HG03159 (cell line): ENCODE measurements at regions not wholly inside any gene's neighbourhood (a gene's known extent, or its start where the extent isn't known, plus 50 kb on each side); places are given as distances from the start of the nearest gene placed in this dataset.

ENCODE experiments used
- ATAC-seq: cut with Tn5 transposase; IDR thresholded peaks from one replicate; pipeline ENCODE4 v1.9.1; 2021; ENCODE audit warnings: mild to moderate bottlenecking, moderate library complexity; ENCODE audit not compliant: unreplicated experiment

DNA sequence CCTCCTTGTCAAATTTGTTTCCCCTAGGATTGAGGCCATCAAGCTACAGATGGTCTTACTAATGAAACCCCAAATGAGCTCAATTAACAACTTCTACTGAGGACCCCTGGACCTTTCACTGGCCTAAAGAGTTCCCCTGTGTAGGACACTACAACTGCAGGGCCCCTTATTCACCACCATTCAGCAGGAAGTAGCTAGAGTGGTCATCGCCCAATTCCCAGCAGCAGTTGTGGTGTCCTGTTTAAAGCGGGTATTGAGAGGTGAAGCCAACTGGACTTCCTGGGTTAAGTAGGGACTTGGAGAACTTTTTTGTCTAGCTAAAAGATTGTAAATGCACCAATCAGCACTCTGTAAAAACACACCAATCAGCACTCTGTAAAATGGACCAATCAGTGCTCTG lies 1466.9 kb downstream of the KCNT2 start:
- ATAC-seq, result no peak

DNA sequence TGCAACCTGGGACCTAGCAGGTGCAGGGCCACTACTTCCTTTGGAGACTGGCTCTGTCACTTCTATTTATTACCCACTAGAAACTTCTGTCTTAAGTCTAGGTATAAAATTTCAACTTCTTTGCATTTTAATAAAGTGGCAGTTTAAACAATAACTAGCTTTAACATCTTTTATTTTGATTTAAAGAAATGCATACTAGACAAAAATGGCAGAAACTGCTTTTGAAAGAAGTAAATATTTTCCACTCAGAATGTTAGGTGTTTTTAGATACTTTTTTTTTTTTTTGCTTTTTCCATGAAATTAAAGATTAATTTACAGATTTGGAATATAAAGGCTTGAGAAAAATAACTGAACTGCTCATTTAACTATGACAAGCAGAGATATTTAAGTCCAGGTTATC lies 1477.6 kb downstream of the KCNT2 start:
- no peak for ATAC-seq

DNA sequence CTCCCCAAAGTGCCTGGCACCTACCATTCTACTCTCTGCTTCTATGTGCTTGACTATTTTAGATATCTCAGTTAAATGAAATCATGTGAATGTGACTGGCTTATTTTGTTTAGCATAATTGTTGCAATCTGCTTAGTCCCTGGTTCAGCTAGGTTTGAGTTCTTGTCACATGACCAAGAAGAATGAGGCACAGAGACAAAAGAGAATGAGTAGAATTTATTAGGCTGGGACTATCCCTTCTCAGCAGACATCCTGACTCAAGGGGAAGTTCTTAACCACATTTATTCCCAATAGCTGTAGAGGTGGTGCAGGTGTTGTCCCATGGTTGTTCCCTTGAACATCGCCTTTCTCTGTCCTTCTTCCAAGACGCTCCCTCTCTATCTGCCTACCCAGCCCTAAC lies 1485.7 kb downstream of the KCNT2 start:
- ATAC-seq, result no peak

DNA sequence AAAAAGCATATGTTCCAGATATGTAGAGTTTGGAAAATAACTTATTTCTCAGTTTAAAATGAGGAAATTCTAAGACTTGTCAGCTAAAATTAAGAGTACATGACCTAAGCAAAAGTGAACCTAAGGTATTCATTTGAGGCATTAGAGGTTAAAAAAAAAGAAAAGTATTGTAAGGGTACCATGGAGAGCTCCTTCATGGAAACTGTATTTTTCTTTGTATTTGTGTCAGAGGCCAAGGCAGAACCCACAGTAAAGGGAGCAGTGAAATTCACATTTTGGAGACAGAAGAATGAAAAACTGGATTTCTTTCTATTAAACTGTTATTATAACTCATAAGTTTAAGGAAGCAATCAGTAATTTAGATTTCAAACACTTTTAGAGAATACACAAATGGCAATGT lies 1494.8 kb downstream of the KCNT2 start:
- ATAC-seq, result no peak

DNA sequence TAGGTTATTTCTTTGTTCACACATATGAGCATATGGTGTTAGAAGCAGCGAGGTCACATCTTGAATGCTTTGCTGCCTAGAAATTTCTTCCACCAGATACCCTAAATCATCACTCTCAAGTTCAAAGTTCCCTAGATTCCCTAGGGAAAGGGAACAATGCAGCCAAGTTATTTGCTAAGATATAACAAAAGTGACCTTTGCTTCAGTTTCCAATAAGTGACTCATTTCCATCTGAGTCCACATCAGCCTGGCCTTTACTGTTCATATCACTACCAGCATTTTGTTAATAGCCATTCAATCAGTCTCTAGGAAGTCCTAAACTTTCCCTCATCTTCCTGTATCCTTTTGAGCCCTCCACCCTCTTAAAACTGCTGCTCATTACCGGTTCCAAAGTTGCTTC lies 1502.5 kb downstream of the KCNT2 start:
- no peak for ATAC-seq

DNA sequence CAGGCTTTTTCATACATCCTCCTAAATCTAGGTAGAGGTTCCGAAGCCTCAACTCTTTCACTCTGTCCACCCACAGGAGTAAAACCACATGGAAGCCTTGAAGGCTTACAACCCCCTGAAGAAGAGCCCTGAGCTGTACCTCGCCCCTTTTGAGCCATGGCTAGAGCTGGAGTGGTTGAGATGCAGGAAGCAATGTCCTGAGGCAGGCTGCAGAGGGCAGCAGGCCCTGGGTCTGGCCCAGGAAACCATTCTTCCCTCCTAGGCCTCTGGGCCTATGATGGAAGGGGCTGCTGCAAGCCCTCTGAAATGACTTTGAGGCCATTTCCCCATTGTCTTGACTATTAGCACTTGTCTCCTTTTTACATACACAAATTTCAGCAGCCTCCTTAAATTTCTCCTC lies 1503.0 kb downstream of the KCNT2 start:
- ATAC-seq, result no peak

DNA sequence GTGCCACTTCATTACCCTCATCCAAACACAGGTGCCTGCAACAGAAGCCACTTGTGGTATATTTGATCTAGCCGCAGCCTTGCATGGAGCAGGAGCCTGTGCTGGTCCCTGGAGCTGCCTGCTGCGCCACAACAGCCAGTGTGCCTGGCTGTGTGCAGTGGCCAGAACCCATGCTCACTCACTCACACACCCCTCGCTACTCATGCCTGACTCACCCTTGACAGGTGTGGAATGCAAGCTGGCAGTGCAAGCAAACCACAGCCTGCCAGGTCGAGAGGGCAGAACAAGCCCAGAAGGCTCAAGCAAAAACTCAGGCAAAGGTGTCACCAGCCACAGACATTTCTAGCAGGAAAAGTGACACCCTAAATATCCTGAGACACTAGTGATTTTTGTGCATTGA lies 1510.9 kb downstream of the KCNT2 start:
- no peak for ATAC-seq

DNA sequence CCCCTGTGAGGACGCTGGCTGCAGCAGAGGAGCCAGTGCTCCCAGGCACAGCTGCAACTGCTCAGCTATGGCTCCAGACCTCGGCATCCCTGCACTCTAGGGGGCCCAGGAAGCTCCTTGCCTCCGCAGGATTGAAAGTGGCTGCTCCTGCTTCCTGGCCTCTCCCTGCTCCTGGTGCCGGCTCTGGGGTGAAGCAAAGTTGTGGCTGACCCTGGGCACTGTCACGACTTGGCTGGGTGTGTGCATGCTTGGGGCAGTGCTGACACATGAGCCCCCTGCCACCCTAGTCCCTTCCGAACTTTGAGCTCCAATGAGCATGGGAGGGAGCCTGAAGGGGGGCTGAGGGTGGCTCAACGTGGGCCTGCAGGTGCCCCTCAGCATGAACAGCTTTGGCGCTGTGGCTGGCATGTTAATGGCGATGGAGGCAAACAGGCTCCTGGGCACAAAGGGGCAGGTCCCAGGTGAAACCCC lies 1512.2 kb downstream of the KCNT2 start:
- ATAC-seq, result no peak

DNA sequence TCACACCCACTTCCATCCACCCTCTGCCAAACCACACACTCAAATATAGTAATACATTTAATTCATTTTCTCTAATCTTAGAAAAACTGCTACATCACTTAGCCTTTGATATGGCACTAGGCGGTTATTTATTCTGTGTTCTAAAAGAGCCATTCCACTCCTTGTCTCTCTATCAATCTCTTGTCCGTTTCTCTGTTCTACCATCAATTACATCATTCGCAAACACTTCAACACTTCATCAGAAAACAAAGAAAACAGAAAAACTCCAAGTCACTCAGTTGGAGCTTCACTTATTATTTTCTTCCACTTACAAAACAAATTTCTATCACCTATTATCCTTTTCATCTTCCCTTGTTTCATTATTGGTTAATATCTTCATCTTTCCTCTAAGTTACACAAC lies 1523.0 kb downstream of the KCNT2 start:
- no peak for ATAC-seq

DNA sequence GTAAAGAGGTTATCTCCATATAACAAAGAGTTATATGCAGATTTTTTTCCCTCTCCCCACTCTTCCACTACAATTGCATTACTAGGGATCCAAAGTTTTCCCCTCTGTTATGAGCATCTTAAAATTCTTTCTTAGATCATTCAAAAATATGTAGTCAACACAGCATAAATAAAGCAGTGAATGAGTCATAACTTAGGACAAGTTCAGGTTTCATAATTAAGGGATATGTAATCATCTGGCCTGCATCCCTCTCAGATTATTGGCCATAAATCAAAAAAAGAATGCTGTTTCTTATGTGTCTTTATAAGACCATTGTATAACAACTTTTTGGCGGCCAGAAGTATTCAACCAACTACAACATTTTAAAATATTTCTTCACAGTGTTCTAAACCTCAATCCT lies 1526.1 kb downstream of the KCNT2 start:
- ATAC-seq, result no peak

DNA sequence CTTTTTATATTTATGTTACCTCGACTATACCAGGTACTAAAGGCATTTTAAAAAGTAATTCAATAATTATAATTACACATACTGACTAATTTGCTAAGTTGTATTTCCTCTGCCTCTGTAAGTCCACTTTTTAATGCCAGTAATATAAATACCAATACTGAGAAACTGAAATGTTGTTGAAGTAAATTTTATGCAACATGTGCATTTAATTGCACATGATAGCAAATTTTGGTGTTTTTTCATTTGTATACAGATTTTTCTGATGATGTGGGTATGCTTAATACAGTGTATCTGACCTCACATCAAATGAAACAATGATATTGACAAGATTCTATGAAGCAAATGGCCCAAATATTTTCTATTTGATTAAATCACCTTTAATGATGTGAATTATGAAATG lies 1531.6 kb downstream of the KCNT2 start:
- no peak for ATAC-seq

DNA sequence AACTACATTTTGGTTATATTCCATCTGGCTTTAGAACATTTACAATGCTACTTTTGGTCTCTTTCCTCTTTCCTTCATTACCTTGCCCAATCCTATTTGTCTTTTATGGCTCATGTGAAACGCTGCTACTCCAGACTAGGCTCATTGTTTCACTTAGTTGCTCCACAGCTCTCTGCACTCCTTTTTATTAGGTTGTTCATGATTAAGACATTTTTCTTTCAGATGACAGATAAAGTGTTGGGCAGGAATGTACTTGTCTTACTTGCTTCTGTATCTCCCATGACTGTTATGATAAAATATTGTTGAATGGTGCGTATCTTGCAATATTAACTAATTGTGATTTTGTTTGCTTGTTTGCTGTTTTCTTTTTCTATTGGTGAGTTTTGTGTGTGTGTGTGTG lies 1532.3 kb downstream of the KCNT2 start:
- no peak for ATAC-seq

DNA sequence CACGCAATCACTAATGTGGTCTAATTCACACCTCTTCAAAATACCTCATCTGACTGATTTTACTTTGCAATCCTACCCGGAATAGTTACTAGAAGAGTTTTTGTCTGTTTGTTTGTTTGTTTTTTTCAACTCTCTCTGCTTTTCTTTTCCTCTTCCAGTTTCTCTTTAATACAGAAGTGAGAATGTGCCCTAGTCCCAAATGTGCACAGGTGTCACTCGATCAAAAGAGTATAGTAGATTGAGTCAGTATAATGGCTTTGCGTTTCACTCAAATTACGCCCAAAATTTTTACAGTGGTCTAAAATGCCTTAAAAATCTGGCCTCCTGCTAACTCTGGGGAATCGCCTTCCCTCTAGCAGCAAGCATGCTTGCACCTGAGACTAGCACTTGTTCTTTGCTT lies 1536.8 kb downstream of the KCNT2 start:
- no peak for ATAC-seq

DNA sequence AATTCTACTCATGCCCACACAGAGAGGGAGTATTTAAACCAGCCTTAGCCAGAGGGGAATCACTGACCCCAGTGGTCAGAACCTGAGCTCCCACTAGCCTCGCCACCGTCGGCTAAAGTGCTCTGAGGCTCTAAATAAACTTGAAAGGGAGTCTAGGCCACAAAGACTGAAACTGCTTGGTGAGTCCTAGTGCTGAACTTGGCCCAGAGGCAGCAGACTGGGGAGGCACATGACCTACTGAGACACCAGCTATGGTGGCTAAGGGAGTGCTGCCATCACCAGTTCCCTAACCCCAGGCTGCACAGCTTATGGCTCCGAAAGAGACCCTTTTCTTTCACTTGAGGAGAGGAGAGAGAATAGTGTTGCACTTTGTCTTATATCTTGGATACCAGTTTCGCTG lies 1542.8 kb downstream of the KCNT2 start:
- ATAC-seq, result no peak

DNA sequence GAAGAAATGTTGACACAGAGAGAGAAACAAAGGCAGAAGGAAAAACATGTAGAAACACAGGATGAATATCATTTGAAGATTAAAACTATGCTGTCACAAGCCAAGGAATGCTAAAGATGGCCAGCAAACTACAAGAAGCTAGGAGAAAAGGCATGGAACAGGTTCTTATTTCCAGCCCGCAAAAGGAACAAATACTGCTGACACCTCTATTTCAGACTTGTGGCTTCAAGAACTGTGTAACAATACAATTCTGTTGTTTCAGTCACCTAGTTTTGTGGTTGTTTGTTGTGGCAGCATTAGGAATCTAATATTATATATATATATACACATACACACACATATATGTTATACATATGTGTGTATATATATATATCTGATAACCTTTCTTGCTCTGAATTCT lies 1543.9 kb downstream of the KCNT2 start:
- no peak for ATAC-seq

DNA sequence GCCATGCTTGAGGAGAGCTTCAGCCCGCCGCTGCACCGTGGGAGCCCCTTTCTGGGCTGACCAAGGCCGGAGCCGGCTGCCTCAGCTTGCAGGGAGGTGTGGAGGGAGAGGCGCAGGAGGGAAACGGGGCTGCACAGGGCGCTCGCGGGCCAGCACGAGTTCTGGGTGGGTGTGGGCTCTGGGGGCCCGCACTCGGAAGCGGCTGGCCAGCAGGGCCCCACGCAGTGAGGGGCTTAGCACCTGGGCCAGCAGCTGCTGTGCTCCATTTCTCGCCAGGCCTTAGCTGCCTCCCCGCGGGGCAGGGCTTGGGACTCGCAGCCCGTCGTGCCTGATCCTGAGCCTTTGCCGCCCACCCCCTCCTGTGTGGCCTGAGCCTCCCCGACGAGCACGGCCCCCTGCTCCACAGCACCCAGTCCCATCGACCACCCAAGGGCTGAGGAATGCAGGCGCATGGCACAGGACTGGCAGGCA lies 1554.0 kb downstream of the KCNT2 start:
- ATAC-seq, result no peak

DNA sequence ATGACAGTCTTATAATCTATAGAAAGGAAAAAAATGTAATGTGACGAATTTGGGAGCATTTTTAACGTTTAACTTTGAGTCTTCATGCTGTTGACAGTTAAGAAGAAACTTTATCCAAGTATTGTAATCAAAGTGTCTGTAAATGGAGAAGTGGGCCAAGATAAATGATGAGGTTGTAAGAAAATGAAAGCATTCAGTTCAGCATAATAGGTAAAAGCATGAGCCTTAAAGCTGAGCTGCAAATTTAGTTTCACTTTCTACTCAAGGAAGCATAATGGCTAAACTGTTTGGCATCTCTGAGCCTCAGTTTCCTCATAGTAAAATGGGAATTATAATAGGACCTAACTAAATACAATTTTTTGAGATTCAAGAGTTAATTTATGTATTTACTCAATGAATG lies 1554.8 kb downstream of the KCNT2 start:
- peak; percentile 54 for ATAC-seq

DNA sequence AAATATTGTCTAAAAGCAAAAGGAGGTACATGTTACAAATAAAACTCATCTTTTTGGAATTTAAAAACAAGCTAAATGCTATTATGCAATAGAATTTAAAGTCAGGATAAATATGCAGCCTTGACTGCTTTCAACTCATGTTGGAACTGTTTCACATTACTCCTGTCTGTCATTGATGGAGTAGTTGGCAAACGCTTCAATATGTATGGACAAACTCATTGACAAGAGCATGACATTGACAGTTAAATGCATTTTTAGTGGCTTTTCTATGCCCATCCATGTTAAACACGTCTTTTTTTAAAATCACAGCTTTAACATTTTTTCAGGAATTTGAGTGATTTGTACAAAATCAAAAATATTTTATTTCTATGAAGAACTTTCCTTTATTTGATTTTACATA lies 1560.5 kb downstream of the KCNT2 start:
- ATAC-seq, result no peak

DNA sequence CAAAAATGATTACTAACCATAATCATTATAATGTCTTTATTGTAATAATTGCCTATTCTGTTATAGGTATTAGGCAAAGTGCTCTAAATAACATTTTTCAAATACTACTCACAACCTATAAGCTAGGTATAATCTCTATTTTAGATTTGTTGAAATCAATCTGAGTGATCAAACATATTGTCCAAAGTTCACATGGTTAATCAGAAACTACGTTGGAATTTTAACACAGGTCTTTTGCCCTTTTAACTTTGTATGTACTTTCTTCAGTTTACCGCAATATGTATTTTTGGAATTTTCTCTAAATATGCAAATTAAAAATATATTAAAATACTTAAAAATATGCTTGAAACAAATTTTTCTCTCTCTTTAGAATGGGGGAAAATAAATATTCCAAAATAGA lies 1563.2 kb downstream of the KCNT2 start:
- ATAC-seq, result no peak

DNA sequence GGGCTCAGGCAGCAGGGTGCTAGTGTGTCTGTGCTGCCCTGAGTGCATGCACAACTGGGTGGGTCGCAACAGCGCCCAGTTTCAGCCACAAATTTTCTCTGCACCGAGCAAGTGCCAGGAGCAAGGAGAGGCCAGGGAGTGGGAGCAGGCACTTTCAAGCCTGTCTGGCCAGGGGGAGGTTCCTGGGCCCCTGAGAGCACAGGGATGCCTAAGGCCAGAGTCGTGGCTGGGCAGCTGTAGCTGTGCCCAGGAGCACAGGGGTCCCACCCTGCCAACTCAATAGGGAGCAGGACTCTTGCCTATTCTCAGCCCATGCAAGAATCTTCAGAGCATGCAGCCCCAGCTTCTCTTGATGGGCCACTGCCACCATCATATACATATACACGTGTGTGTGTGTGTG lies 1577.4 kb downstream of the KCNT2 start:
- ATAC-seq, result no peak

DNA sequence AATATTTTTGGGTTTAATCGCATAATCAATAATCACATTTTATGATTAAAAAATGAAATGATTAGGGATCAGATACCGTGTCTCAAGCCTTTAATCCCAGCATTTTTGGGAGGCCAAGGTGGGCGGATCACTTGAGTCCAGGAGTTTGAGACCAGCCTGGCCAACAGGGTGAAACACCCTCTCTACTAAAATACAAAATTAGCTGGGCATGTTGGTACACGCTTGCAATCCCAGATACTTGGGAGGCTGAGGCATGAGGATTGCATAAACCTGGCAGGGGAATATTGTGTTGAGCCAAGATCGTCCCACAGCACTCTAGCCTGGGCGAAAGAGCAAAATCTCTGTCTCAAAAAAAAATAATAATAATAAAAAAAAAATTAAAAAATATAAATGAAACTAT lies 1581.4 kb downstream of the KCNT2 start:
- no peak for ATAC-seq

DNA sequence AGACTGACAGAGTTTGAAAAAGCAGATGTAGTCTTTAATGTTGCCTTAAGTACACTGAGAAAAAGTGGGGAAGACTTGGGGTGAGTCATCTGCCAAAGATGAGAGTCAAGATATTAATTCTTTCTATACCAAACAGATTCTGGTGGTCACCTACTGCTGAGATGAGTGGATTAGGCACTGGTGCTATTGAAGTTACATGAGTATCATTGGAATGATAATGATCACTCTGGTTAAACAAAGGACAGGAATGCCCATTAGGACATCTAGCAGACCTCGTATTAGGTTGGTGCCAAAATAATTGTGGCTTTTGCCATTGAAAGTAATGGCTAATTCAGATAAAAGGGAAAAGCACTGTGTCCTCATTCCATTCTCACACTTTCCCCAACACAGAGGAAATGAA lies 1588.9 kb downstream of the KCNT2 start:
- no peak for ATAC-seq

DNA sequence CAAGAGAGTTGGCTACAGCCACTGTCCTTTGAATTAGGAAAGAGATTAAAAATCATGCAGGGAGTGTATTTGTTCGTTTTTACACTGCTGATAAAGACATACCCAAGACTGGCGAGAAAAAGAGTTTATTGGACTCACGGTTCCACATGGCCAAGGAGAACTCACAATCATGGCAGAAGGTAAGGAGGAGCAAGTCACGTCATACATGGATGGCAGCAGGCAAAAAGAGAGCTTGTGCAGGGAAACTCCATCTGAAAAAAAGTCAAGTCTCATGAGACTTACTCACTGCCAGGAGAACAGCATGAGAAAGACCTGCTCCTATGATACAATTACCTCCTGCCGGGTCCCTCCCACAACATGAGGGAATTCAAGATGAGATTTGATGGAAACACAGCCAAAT lies 1595.2 kb downstream of the KCNT2 start:
- ATAC-seq, result no peak

DNA sequence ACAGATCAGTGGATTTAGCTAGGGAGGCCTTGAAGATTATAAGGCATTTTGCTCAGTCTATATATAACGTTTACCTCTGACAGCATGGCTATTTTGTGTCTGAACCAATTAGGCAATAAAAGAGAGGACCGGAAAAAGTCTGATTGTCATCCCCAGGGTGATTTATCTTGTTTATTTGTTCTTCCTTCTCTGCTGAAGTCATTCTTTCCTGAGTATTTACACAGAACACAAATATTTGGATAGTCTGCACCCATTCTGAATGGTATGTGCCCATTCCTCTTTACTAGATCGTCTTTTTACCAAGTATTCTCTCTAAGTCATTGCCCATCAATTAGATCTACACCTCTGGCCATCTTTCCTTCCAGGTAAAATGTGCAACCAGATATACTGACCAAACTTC lies 1602.9 kb downstream of the KCNT2 start:
- ATAC-seq, result no peak
